Suppressor macrophage (primary cell): ENCODE measurements at regions not wholly inside any gene's neighbourhood (a gene's known extent, or its start where the extent isn't known, plus 50 kb on each side); places are given as distances from the start of the nearest gene placed in this dataset.
A peak's percentile ranks its signal among the peaks of the same experiment; 100 is the strongest.

Source experiments
- DNase-seq, 4 experiments: peaks; one replicate each; pipeline ENCODE4 v3.0.0-alpha.2; 2020 to 2022

GRCh38 chr14:53601409-53601808 is 355.2 kb downstream of the BMP4 start:
- DNase-seq, result no peak

GRCh38 chr14:53599221-53599945 is 357.2 kb downstream of the BMP4 start:
- no peak for DNase-seq

GRCh38 chr14:53596853-53597525 is 359.6 kb downstream of the BMP4 start:
- no peak for DNase-seq

GRCh38 chr14:53591816-53592215 is 364.8 kb downstream of the BMP4 start:
- no peak for DNase-seq

GRCh38 chr14:53581504-53581903 is 375.1 kb downstream of the BMP4 start:
- DNase-seq, result no peak

- DNase-seq, result no peak
Measured at GRCh38 chr14:53571641-53572328, 384.8 kb downstream of the BMP4 start.

- DNase-seq, result no peak
Measured at GRCh38 chr14:53570411-53571387, 385.9 kb downstream of the BMP4 start.

GRCh38 chr14:53569446-53569845 is 387.2 kb downstream of the BMP4 start:
- DNase-seq, result no peak

- no peak for DNase-seq
Measured at GRCh38 chr14:53567236-53567780, 389.3 kb downstream of the BMP4 start.

GRCh38 chr14:53564870-53565269 is 391.8 kb downstream of the BMP4 start:
- no peak for DNase-seq

GRCh38 chr14:53563628-53564027 is 393.0 kb downstream of the BMP4 start:
- DNase-seq, result no peak

- DNase-seq, result no peak
Measured at GRCh38 chr14:53553221-53553620, 400.1 kb upstream of the DDHD1 start.

GRCh38 chr14:53551862-53552261 is 398.7 kb upstream of the DDHD1 start:
- no peak for DNase-seq

- no peak for DNase-seq
Measured at GRCh38 chr14:53550776-53551175, 397.7 kb upstream of the DDHD1 start.

- DNase-seq, result no peak
Measured at GRCh38 chr14:53549956-53550355, 396.8 kb upstream of the DDHD1 start.

- no peak for DNase-seq
Measured at GRCh38 chr14:53547593-53547992, 394.5 kb upstream of the DDHD1 start.

- no peak for DNase-seq
Measured at GRCh38 chr14:53545217-53545616, 392.1 kb upstream of the DDHD1 start.

- peak in 1 of 4 experiments; percentile 1 for DNase-seq
Measured at GRCh38 chr14:53542732-53543131, 389.6 kb upstream of the DDHD1 start.

GRCh38 chr14:53541411-53541810 is 388.3 kb upstream of the DDHD1 start:
- DNase-seq, result no peak

GRCh38 chr14:53539489-53540126 is 386.5 kb upstream of the DDHD1 start:
- peak; percentile 52 to 69 (median 58) for DNase-seq

- no peak for DNase-seq
Measured at GRCh38 chr14:53538316-53538881, 385.3 kb upstream of the DDHD1 start.
